Loucy (cell line): ENCODE measurements at regions not wholly inside any gene's neighbourhood (a gene's known extent, or its start where the extent isn't known, plus 50 kb on each side); places are given as distances from the start of the nearest gene placed in this dataset.

Experiments used
- EZH2phosphoT487 ChIP-seq: fragments of 200-600 bp; IDR thresholded peaks from 2 replicates; pipeline ENCODE4 v1.6.1; 2018; ENCODE audit warnings: antibody characterized with exemption, mild to moderate bottlenecking, moderate library complexity, borderline replicate concordance
- TF ChIP-seq, protein P1 (sequence below): fragments of 200-600 bp; sonication (generic); conservative IDR thresholded peaks from 2 replicates; pipeline ENCODE4 v1.5.1; 2014; ENCODE audit warnings: mild to moderate bottlenecking, antibody characterized with exemption, low read length

GRCh38 chr11:112644410-112645131 lies 316.6 kb upstream of the NCAM1 start:
- TF ChIP-seq, protein P1, sequence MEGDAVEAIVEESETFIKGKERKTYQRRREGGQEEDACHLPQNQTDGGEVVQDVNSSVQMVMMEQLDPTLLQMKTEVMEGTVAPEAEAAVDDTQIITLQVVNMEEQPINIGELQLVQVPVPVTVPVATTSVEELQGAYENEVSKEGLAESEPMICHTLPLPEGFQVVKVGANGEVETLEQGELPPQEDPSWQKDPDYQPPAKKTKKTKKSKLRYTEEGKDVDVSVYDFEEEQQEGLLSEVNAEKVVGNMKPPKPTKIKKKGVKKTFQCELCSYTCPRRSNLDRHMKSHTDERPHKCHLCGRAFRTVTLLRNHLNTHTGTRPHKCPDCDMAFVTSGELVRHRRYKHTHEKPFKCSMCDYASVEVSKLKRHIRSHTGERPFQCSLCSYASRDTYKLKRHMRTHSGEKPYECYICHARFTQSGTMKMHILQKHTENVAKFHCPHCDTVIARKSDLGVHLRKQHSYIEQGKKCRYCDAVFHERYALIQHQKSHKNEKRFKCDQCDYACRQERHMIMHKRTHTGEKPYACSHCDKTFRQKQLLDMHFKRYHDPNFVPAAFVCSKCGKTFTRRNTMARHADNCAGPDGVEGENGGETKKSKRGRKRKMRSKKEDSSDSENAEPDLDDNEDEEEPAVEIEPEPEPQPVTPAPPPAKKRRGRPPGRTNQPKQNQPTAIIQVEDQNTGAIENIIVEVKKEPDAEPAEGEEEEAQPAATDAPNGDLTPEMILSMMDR = no peak
- TF ChIP-seq EZH2phosphoT487 = no peak
